Lower leg skin (tissue), 3 donors: ENCODE measurements at regions not wholly inside any gene's neighbourhood (a gene's known extent, or its start where the extent isn't known, plus 50 kb on each side); places are given as distances from the start of the nearest gene placed in this dataset.

ENCODE experiments used
- POLR2A ChIP-seq, 2 donors: fragments of 450-650 bp; IDR thresholded peaks; one replicate each; pipeline ENCODE4 v1.6.1; 2016 to 2017; ENCODE audit warnings: antibody characterized with exemption in 2 of 2, mild to moderate bottlenecking in 1 of 2, moderate library complexity in 1 of 2
- TF ChIP-seq, protein P1 (sequence below), 3 donors: fragments of 450-650 bp; IDR thresholded peaks; one replicate each; pipeline ENCODE4 v1.5.1; 2016; ENCODE audit warnings: antibody characterized with exemption in 3 of 3, mild to moderate bottlenecking in 3 of 3, moderate library complexity in 2 of 3

DNA sequence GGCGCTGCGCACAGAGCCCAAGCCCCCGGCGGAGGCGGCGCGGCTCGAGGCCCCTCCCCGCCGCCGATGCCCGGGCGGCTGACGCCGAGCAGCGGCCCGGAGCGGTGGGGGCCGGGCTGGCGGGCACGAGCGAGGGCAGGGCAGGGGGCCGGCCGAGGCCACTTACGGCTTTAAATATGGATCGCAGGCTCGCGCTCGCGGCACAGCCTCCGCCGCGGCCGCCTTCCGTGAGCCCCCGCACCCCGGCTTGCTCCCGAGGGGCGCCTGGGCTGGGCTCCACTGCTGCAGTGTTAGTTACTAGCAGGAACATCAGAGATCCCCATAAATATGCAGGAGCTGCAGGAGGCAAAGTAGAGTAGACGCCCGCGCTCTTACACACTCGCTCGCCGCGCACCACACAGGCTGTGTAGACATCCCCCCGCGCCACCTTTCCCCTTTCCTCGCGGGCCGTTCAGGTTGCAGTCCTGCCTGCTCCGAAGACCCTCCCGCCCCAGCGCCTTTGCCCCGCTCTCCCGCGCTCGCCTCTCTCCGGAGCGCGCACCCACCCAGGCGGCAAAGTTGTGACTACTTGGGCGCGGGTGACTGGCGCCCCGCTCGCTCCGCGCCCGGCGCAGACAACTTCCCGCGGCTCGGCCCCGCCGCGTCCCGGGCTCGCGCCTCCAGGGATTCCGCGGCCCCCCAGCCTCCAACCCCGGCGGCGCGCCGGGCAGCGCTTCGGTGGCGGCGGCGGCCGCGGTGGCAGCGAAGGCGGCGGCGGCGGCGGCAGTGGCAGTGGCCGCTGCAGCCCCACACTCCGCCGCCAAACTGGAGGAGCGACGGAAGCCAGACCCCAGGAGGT is 152.0 kb upstream of the SLC4A4 start:
- TF ChIP-seq POLR2A (IDR thresholded peaks at IDR 0.05): no peak
- TF ChIP-seq, protein P1, sequence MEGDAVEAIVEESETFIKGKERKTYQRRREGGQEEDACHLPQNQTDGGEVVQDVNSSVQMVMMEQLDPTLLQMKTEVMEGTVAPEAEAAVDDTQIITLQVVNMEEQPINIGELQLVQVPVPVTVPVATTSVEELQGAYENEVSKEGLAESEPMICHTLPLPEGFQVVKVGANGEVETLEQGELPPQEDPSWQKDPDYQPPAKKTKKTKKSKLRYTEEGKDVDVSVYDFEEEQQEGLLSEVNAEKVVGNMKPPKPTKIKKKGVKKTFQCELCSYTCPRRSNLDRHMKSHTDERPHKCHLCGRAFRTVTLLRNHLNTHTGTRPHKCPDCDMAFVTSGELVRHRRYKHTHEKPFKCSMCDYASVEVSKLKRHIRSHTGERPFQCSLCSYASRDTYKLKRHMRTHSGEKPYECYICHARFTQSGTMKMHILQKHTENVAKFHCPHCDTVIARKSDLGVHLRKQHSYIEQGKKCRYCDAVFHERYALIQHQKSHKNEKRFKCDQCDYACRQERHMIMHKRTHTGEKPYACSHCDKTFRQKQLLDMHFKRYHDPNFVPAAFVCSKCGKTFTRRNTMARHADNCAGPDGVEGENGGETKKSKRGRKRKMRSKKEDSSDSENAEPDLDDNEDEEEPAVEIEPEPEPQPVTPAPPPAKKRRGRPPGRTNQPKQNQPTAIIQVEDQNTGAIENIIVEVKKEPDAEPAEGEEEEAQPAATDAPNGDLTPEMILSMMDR (IDR thresholded peaks at IDR 0.05): no peak
